Cardiac septum (tissue), 1 donor: ENCODE measurements at regions not wholly inside any gene's neighbourhood (a gene's known extent, or its start where the extent isn't known, plus 50 kb on each side); places are given as distances from the start of the nearest gene placed in this dataset.

Source experiments
- DNase-seq: peaks from one replicate; pipeline ENCODE4 v3.0.0-alpha.2; 2020; ENCODE audit warnings: low spot score
- intact Hi-C: fragments of 100-400 bp; cut with DNase I; formaldehyde crosslinking; loops from one replicate; pipeline ENCODE4 v1.14.0; 2022
- donor health status: DM: no; HTN: no; CAD: no.

DNA sequence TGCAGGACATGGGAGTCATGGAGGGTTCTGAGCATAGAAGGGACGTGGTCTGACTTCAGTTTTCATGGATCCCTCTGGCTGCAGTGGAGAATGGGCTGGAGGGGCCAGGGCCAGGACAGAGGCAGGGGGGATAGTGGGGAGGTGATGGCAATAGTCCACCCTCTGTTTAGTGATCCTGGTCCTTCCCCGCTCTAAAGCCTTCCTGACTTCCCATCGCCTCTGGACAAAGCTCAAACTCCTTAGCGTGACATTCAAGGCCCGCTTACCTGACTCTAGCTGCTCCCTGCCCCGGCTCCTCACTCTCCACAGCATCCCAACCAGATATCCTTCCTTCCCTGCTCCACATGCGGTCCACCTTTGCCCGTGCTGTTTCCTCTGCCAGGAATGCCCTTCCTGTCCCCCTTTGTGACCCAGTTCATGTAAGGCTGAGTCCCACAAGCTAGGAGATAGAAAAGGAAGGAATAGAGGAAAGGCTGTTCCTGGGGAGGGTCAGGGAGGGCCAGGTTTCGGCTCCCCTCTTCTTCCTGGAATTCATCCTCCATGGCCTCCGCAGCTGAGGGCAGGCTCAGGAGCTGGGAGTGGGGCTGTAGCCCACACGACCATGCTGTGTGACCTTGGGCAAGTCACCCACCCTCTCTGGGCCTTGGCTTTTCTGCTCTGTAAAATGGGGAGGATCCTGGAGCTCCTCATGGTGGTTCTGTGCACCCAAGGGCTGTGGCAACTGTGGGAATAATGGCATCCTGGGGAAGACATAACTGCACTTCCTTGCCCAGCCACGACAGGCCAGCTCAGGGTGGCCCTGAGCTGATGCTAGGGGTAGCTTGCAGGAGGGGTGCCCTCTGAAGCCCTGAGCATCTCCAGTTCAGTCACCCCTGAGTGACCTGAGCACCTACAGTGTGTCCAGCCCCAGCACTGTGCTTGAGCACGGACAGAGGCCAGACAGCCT is 116.1 kb downstream of the CEBPB start:
- intact Hi-C loops: loop anchor here (5.0 kb wide), 2 partner anchors 114 to 156 kb away; partner anchors contain the start of gene CEBPB
- DNase-seq: no peak

DNA sequence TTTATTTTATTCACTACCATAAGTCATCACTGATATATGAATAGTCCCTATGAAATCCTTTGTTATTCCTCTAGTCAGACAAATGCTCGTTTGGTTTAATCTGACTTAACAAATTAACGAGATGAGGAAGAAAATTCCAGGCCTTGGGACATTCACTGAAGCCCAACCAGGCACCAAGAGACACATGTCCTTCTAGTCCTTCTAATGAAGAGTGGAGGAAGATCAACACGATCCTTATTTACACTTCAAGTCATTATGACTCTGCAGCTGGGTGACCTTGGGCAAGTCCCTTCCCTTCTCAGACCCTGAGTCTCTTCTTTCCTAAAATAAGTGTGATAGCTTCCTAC is 117.5 kb downstream of the CEBPB start:
- intact Hi-C loops: loop anchor here (5.0 kb wide), 2 partner anchors 116 to 154 kb away; partner anchors contain the start of gene CEBPB
- DNase-seq: no peak

DNA sequence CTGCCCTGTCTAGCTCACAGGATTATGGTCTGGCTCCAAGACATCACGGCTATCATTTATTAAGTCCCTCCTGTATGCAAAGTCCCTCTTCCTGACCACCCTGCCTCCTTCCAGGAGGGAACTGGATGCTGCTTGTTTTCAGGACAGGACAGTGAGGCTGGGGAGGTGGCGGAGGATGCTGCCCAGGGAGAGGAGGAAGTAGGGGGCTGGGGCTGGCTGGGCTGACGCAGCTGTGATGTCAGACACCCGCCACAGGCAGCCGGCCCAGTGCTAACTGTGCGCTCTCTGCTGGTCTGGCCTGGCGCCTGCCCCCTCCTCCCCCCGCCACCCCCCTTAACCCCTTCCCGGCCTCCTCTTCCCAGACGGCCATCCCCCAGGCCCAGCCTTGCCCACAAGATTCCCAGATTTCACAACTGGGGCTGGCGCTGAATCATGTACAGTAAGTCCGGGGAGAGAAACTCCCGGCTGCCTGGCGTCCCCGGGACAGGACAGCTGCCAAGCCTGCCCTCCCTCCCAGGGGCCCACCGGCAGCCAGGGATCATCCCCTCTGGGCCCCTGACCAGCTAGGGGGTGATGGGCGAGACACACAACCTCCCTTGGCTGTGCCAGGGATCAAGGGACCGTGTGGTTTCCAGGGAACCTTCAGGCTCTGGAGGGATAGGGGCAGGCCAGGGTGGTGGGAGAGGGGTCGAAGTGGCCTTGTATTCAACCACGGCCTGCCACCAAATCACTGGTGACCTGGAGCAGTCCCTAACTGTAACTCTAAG is 118.1 kb downstream of the CEBPB start:
- intact Hi-C loops: loop anchor here (5.0 kb wide), 2 partner anchors 116 to 154 kb away; partner anchors contain the start of gene CEBPB

DNA sequence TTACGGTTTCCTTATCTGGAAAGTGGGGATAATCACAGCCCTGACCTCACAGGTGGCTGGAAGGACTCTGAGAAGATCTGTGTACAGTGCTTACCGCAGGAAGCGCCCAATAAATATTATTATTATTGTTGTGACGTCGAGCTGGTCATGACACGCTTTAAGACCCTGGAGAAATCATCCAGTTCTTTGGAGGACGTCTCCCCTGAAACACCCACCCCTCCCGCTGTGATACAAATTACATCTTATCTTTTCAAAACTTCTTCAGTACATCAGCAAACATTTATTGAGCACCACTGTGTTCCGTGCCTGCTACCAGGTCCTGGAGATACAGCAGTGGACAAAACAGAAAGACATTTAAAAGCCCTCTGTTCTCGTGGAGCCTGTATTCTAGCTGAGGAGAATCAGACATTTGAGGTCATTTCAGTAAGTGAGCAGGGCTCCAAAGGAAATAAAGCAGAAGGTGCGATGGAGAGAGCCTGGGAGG is 118.7 kb downstream of the CEBPB start:
- intact Hi-C loops: loop anchor here (5.0 kb wide), 2 partner anchors 117 to 153 kb away; partner anchors contain the start of gene CEBPB
- DNase-seq: no peak

More for the DNA sequence above, 118.1 kb downstream of the CEBPB start:
- peak; percentile 97 for DNase-seq

DNA sequence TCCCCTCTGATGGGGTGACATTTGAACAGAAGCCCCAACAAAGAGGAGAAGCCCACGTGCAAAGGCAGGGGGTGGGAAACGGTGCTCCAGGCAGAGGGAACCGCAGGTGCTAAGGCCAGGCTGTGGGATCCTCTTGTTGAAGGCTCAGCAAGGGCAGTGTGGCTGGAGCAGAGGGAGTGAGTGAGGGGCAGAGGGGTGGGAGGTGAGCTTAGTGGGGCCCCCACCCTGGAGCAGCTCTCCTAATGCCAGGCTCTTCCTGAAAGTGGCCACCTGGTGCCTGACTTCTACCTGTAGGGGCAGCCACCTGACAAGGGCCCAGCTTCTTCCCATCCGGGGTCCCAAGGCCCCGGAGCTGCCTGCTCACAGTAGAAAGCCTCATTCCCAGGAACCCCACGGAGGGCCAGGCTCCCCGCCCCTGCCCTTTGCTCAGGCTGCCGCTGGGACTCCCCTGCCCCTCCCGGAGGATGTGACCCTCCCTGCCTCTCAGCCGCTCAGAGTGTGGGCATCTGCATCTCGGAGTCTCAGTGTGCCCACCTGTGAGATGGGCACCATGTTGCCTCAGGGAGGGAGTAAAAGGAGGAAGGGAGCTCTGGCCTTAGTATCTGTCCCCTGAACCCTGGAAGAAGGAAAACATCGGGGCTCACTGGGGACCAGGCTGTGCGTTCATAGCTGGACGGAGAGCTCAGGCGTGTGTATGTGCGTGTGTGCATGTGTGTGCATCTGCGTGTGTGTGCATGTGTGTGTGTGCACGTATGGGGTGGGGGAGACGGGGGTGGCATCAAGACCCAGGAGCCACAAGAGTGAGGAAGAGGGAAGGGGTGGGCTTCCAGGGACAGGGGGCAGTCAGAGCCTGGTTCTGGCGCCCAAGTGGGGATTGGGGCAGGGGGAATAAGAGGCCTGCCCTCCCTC is 119.4 kb downstream of the CEBPB start:
- intact Hi-C loops: loop anchor here (2.0 to 10.0 kb wide), 4 partner anchors 69 to 265 kb away; partner anchors contain the start of gene CEBPB
- no peak for DNase-seq

DNA sequence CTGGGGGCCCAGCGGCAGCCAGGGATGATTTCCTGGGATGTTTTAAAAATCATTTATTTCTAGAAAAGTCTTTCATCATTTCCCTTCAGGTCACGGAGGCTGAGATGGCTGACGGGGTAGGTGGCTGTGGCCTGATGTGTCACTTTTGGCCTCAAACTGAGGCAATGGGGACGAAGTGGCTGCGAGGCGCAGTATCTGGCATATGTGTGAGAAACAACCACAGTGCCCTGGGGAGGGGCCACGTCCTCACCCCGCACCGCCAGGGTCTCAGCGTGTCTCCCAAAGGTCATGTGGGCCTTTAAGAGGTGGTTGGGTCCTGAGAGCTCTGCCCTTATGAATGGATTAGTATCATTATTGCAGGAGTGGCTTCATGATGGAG is 120.0 kb downstream of the CEBPB start:
- no peak for DNase-seq
- intact Hi-C loops: loop anchor here (2.0 to 10.0 kb wide), 2 partner anchors 68 to 264 kb away; no protein-coding TSS in a partner anchor

DNA sequence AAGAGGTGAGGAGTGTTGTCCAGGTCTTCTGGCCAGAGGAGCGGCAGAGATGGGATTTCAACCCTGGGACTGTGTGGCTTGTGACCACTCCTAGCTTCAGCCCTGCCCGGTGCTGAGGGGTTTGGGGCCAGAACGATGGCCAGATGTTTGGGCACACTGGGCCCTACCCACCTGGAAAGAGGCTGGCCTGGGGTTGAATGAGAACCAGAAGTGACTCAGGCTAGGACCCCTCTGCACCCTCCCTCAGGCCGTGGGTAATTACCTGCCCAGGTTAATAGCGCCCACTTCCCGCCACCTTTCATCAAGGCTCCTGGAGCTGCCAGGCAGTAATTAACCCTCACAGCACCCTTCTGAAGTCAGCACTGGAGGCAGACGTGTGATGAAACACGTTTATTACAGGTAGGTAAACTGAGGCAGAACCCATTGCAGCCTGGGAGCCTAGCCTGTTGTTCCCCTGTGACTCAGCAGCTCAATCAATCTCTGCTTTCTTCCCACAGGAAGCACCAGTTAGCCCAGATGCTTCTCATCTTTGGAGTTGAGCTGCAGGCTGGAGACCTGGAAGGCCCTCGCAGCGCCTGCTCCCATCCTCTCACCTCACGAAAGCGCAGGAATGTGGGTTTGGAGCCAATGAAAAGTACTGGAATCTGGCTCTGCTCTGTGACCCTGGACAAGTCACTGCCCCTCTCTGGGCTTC is 120.8 kb downstream of the CEBPB start:
- intact Hi-C loops: loop anchor here (2.0 to 10.0 kb wide), 3 partner anchors 67 to 263 kb away; no protein-coding TSS in a partner anchor
- DNase-seq: no peak

DNA sequence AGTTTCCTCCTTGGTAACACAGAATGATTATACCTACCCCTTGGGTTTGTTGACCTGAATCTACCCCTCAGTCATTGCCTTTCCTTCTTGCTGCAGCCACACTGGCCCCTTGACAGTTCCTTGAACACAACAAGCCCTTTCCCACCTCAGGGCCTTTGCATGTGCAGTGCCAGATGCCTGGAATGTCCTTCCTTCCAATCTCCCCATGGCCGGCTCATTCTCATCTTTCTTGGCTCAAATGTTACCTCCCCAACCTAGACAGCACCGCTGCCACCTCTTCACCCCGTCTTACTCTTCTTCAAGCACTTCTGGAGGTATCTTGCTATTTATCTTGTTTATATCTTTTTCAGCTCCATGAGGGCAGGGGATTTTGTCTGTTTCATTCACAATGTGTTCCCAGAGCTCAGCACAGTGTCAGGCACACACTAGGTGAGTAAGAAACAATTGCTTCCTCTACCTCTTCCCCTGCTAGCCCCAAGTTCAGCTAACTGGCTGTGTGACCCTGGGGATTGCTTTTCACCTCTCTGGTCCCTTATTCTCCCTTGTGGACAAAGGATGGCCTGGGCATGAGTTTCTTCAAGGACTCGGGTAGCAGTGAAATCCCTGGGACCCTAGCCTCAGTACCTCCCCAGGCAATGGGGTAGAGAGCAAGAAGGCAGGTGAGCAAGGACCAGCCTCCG is 121.5 kb downstream of the CEBPB start:
- intact Hi-C loops: loop anchor here (2.0 to 10.0 kb wide), 2 partner anchors 87 to 263 kb away; no protein-coding TSS in a partner anchor
- DNase-seq: no peak

DNA sequence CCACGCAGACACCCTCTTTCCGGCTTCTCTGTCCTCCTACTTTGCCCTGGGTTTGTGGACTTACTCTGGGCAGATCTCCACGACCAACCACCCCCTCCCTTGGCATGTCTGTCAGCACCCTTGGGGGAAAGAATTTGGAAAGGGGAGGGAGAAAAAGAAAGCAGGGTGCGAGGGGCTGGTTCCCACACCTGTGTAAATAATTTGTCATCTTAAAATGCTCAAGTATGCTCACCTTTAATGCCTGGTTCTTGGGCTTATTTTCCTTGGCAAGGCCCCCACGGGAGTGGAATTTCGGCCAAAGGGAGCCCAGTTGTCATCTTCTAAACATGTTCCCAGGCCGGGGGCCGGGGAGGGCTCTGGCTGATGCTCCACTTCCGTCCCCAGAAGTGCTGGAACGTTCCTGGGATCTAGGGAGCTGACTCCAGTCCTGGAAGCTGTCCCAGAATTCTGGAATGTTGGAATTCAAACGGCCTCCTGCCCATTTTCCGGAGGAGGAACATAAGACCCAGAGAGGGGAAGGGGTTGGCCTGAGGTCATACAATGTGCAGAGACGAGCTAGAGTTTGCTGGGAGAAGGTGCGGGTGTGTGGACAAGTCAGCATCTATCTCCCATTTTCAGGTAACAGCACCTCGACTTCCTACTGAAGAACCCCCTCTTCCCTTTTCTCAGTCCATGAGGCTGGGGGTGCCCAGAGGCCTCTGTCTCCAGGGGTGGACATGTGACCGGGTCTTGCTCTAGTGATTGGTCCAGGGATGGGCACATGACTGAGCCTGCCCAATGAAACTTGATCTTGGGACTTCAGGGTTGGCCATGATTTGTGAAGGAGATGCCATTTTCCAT is 122.3 kb downstream of the CEBPB start:
- DNase-seq: no peak
- intact Hi-C loops: loop anchor here (2.0 to 10.0 kb wide), 2 partner anchors 86 to 262 kb away; no protein-coding TSS in a partner anchor

DNA sequence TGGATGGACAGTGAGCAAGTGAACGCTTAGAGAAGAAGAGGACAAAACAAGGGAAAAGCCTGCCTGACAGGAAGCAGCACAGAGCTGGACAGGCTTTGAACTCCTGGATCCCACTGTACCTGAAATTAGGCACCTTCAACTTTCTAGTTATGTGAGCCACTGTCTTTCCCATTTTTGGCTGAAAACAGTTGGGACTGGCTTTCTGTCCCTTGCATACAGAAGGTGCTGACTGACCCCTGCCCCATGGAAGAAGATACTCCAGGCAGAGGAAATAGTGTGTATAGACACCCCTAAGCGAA is 122.8 kb downstream of the CEBPB start:
- intact Hi-C loops: loop anchor here (2.0 to 10.0 kb wide), 2 partner anchors 85 to 261 kb away; no protein-coding TSS in a partner anchor
- no peak for DNase-seq

DNA sequence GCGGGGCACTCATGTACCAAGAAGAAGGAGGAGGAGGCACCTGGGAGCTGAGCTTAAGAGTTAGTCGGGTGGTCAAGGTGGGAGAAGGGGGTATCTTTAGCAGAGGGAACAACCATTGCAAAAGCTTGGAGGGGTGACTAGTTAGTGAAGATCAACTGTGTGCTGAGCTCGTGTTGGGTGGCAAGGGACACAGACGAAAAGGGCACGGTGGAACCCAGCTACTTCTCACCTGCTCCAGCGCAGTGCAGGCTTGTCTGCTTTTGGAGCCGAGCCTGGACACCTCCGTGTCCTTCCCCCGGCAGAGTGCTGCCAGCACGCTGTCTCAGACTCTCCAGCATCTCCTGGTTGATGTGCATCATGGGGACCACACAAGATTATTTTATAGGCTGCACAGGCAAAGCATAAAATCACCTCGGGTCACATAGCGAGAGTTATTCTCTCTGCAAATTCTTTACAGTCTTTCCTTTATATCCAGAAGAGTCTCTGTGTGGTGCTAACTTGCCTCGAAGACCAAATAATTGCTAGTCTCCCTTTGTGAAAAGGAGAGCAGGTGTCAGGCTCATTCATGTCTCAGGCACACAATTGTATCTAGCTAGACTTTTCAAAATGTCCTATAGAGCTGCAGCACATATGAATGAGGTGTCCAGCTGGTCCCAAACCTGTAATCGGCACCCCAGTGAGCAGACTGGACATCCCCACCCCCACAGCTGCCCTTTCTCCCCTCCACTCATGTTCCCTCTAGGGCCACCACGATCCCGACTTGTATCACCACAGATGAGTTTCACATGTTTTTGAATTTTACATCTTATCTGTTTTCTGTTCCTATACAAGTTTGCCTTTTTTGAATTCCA is 123.4 kb downstream of the CEBPB start:
- intact Hi-C loops: loop anchor here (2.0 to 10.0 kb wide), 2 partner anchors 85 to 261 kb away; no protein-coding TSS in a partner anchor
- DNase-seq: no peak

DNA sequence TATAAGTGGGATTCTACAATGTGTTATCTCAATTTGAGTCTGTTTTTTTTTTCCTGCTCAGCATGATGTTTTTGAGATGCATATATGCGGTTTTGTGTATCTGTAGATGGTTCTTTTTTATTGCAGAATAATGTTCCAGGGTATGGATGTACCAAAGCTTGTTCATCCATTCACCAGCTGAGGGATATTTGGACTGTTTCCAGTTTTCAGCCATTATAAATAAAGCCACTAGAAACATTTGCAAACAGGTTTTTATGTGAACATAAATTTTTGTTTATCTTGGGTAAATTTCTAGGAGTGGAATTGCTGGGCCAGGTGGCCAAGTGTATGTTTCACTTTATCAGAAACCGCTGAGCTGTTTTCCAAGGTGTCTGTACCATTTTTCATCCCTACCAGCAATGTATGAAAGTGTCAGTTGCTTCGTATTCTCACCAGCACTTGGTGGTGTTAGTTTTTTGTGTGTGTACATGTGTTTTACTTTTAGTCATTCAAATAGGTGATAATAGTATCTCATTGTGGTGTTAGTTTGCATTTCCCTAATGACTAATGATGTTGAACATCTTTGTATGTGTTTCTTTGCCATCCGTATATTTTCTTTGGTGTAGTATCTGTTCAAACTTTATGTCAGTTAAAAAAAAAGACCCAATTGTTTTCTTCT is 124.2 kb downstream of the CEBPB start:
- no peak for DNase-seq
- intact Hi-C loops: loop anchor here (10.0 kb wide), 1 partner anchor 260 kb away; no protein-coding TSS in a partner anchor

DNA sequence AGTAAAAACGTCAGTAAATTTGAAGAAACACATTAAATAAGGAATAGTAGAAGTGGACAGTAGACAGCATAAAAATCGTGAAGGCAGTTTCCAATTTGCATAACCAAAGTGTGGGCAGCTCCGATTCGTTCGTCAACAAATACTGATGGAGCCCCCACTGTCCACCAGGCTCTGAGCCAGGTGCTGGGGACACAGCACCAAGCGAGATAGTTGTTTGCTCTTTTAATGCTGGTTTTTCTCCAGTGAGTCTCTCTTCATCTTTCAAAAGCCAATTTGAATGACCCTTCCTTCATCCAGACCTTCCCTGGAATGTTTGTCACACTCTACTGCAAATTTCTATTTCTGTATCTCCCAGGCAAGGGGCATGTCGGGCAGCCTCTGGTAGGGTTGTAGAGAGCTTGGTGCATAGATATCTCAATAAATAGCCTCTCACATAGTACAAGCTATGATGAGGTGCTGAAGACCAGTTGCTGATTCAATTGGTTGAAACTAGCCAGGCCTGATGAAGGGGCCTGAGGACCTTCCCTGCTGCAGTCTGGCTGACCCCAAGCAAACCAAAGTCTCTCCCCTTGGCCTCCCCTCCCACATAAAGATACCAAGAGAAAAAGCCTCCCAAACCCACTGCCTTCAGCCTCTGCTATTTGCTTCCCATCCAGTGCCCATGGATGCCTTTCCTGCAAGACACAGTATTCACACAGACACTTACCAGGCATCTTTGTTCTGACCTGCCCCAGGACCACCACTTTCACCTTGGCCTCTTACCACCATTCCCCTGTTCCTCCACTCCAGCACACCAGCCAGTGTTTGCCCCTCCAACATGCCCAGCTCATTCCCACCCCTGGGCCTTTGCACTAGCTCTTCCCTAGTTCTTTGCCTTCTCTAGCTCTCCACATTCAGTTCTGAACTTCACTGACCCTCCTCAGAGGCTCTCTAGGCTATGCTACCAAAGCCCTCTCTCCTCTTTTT is 125.2 kb downstream of the CEBPB start:
- intact Hi-C loops: loop anchor here (10.0 kb wide), 1 partner anchor 259 kb away; no protein-coding TSS in a partner anchor
- no peak for DNase-seq

DNA sequence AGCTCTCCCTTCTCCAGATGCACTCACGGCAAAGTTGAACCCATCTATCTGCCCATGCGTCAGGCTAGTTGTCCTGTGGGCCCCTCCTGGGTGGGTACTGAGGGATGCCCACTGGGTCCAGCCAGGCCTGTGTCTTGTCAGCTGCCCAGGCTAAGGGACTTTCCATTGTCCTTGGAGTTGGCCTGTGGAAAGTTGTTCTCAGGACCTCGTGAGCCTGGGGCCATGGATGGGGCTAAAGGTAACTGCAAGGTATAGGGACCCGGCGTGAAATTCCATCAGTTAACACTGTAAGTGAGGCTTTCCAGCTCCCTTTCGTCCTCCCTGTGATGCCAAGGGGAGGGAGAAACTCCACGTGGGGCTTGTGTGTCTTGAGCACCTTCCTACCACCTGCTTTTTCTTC is 126.5 kb downstream of the CEBPB start:
- intact Hi-C loops: loop anchor here (10.0 kb wide), 1 partner anchor 258 kb away; no protein-coding TSS in a partner anchor
- no peak for DNase-seq
